ENCODE measurements at regions not wholly inside any gene's neighbourhood (a gene's known extent, or its start where the extent isn't known, plus 50 kb on each side); places are given as distances from the start of the nearest gene placed in this dataset.

DNA sequence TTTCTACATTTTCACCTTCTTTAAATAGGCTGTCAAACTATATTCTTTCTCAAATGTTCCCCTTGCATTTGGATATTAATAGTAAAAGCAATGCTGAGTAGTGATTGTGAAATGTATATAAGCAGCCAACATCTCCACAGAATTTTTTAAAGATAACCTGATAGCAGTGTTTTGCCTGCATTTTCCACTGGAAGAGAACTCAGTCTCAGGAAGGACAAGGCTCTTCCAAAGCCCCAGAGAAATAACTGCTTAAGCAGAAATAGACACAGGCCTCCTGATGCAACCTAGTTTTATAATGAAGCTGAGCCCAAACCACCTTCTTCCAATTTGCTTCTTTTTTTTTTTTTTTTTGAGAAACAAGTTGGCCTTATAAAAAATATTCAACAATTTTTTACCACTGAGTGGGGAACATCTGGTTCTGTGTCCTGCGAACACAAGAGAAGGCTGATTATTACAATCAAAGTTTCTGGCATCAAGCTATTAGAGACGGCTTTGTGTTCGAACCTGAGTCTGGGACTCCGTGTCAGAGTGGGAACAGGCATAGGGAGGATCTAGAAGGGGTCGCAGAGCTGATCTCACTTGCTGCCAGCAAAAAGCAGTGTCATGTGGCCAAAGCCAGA is 332.5 kb upstream of the TBL1XR1 start:
- no peak for DNase-seq (ENCODE audit: low read depth in 3 of 3)

DNA sequence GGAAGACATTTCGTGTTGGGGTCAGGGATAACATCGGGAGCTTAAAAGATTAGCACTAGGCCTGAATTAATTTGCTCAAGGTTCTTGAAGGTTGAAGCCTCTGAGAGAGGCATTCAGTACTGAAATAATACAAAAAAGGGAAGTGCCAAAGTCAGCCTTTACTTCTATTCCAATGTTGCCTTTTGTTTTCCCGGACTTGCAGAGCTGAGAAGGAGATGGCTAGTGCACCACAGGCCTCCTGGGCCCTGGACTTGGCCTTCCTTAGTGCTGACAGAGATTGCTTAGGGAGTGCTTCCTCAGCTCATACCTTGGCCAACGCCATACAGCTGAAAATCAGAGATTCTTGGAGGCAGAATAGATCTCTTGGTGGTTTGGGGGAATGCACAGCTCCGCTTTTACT is 333.6 kb upstream of the TBL1XR1 start:
- no peak for DNase-seq (ENCODE audit: low read depth in 3 of 3)

DNA sequence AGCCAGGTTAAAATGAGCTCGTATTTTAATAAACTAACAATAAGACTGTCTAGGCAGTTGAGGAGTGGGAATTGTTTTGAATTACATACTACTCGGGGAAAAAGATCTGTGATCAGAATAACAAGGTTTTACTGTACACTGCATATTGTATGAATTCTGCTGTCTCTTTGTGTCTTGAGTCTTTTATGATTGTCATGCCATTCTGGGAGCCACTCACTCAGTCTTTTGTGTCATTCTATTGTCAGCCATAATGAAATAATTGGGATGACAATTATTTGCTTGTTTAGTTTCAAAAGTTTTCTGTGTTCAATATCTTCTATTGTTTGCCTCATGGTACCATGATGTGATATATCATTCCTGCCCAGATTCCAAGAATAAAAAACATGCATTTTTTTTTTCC is 339.6 kb upstream of the TBL1XR1 start:
- no peak for DNase-seq (ENCODE audit: low read depth in 3 of 3)

DNA sequence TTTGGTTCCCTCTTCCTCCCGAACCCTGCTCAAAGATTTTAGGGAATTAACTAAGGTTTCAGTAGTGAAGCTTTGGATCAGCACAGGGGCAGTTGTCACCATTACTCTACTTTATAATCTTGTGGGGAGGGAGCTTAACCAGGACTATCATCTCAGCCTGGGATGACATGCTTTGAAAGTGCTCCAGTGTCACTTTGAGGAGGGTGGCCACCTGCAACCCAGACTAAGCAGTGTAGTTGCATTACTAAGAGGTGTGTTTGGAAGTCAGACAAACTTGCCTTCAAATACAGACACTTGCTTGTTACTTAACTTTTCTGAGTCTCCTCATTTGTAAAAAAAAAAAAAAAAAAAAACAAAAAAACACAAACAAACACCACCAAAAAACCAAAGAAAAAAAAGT is 340.3 kb upstream of the TBL1XR1 start:
- DNase-seq (ENCODE audit: low read depth in 3 of 3): no peak

DNA sequence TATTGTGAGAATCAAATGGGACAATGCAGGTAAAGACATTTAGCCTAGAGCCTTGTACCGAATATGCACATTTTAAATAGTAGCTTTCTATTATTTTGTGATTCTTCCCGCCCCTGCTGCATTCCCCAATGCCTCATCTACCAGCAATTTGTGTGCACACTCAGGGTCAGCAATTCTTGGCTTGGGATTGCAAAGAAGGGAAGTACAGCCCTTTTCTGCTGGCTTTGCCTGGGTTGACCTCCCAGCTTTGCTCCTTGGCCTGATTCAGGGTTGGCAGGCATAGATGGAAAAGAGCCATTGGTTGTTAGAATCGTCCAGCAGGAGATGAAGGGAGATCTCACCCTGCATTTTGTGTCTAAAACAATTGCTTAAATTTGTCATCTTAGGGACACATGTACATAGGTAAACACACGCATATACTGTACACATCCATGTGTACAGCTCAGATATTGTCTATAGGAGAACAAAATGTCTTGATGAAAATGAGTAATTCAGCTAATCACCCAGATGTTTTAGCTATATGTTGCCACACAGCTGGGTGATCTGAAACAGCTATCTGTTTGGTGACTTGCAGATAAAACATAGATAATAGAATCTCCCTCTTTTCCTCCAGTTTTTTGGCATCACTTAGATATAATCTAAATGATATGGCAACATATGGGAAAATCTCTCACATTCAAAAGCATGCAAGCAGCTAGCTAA is 340.9 kb upstream of the TBL1XR1 start:
- no peak for DNase-seq (ENCODE audit: low read depth in 3 of 3)

DNA sequence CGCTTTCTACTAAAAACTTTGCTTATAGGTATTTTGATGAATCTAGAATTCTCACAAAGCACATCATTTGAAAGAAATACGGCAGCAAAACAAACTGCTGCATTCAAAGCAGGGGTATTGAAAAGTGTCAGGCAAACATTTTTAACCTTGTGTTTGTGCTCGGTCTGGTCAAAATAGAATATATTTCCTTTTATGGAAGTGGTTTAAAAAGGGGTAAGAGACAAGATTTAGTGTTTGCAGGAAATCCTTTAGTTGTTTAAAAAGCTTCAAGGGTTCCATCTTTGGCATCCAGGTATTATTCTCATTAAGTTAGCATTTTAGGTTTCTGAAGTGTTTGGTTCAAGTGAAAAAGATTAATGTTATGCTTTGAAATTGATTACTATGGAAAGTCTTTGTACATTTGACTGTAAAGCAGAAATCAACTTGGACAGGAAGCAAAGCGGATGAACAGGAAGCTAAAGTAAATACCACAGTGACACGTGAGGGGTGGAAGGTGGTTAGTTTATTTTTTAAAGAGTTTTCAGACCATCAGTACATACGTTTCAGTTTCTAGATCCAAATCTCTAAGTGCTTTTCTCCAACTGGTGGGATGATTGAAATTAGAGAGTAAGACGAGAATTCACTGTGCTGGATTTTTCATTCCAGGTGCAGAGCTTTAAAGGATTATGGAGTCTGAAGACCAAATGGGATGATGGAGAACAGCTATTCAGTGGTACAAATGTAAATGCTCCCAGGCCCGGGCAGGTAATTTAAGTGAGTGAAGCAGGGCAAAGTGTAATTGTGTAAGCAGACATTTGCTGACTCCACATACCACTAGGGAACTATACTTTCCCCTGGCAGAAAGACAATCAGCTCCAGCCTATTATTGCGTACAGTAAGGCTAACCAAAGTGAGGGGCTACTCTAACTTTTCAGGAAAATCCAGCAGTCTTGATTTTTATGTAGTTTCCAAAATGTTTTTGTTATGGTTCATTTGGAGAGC is 341.8 kb upstream of the TBL1XR1 start:
- no peak for DNase-seq (ENCODE audit: low read depth in 3 of 3)

DNA sequence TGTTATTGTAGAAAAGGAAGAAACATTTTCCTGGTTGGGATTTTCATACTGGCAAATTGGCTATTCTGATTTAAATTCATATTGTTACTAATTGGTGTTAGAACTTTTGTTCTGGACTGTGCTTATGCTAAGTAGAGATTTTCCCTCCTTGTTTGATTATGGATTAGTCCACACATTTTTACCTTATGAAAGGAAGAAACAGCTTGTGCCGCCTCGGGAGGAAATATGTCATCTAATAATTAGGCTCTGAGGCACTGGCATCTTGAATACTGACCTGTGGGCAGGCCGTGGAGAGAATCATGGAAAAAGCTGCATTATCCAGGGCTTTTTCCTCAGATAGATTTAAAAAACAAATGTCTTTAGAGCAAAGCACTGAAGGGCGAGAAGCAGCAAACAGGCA is 344.3 kb upstream of the TBL1XR1 start:
- no peak for DNase-seq (ENCODE audit: low read depth in 3 of 3)

DNA sequence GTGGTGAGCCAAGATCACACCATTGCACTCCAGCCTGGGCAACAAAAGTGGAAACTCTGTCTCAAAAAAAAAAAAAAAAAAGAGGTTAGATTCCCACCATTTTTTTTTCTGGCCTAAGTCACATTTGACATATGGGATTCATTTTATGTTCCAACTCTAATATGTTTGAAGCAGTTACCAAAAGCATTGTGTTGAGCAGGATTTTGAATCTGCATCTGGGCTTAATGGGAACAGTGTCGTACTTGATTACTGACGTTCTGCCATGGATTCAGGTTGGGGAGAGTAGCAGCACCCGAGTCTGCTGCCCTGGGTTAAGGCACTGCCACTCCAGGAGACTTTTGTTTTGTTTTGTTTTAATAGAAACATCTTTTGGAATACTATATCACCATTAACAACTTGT is 348.7 kb upstream of the TBL1XR1 start:
- DNase-seq (ENCODE audit: low read depth in 3 of 3): no peak

DNA sequence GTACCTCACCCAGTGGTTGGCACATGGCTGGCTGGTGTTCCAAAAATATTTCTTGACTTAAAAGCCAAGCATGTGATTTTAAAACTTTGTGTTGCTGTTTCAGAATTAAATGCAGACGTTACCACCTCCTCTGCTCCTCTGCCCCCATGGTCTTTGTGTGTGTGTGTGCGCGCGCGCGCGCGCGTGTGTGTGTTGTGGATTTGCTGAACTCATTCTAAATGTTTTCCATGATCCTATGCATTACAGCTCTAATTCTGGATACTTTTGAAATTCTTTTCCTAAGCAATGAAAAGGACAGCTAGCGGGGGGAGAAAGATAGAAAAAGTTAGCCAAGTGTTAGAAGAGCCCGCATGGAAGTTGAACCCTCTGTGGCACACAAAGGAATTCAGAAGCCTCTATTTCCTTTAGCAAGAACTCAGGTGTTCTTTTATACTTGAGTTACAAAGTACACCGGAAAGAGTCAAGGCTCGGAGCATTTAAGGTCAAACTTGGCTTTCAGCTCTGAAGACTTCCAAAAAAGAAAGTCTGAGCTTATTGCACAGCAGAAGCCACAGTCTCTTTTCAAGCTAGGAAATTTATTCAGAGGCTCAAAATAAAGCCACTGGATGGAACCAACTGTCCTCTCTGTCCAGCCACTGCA is 350.5 kb upstream of the TBL1XR1 start:
- DNase-seq (ENCODE audit: low read depth in 3 of 3): no peak

DNA sequence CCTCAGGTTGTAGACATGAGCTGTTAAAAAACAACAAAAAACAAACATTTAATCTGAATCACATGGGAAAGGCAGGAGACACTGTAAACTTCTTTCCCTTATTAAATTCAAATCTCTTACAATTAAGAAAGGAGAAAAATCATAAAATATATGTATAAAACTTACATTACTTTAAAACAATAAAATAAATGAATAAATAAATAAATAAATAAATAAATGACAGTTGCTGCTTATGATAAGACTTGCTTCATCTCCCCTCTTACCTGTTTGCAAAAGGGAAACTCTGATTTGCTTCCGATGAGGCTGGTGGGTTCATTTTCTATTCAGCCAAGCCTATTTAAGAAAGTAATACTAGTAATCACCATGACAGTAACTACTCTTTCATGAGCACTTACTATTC is 353.4 kb upstream of the TBL1XR1 start:
- no peak for DNase-seq (ENCODE audit: low read depth in 3 of 3)

DNA sequence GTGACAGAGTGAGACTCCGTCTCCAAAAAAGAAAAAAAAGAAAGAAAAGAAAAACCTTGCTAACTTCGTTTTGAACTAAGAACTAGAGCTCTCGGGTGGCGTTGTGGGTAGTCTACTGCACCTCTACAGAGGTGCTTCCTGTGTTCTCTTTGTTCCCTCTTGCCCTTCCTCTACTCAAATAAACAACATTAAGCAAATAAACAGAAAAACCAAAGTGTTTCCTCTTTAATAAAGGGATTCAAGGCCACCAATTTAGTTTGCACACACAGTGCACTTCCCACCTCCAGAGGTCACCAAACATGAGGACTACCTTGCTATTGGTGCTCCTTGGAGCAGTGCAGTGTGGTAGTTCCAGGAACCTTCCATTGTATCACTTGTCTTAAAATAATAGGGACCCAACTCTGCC is 354.2 kb upstream of the TBL1XR1 start:
- DNase-seq (ENCODE audit: low read depth in 3 of 3): no peak

DNA sequence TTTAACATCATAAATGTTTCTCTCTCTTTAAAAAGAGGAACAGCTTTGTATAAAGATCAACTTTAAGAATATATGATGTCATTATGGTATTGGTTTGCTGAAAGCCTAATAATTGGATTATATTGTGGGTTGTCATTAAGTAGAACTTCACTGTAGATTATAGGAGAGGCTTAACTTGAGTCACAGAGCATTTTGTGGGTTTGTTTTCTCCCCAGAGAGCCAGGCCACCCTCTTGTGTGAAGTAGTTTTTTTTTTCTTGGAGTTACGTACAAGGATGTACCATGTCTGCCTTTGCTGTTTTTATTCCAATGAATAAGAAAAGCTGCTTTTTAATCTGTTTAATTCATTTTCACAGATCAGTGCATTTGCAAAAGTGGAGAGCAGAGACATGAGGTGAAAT is 354.8 kb upstream of the TBL1XR1 start:
- DNase-seq (ENCODE audit: low read depth in 3 of 3): no peak

DNA sequence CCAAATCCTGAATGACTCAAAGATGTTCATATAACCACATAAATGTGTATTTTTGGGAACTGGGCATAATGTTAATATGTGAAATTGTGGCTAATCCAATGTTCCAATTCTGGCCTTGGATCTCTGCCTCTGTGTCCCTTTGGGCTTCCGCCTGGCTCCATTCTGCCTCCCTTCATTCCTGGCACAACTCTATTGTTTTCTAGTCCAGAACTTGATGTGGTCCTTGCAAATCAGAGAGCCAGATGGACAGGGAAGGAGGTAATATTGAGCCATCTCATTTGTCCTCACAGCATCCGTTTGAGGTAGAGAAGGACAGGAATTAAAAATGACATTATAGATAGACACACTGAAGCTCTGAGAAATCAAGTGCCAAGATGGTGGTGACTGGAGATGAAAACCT is 355.7 kb upstream of the TBL1XR1 start:
- no peak for DNase-seq (ENCODE audit: low read depth in 3 of 3)

DNA sequence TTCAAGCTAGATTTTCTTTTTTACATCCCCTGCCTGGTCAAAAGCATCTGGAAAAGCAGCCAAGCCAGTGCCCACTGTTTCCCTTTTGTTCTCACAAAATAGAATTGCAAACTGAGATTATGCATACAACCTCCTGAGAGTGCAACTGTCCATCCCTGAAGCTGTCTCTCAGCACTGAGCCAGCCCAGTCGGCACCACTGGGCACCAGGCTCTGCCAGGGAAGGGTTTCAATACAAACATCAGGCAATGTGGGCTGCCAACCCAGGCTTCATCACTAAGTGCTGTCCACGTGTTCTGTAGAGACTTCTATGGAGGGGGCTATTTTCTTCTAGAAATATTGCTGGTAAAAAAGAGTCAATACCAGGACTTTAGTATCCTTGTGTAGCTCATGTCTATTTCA is 356.3 kb upstream of the TBL1XR1 start:
- DNase-seq (ENCODE audit: low read depth in 3 of 3): no peak

DNA sequence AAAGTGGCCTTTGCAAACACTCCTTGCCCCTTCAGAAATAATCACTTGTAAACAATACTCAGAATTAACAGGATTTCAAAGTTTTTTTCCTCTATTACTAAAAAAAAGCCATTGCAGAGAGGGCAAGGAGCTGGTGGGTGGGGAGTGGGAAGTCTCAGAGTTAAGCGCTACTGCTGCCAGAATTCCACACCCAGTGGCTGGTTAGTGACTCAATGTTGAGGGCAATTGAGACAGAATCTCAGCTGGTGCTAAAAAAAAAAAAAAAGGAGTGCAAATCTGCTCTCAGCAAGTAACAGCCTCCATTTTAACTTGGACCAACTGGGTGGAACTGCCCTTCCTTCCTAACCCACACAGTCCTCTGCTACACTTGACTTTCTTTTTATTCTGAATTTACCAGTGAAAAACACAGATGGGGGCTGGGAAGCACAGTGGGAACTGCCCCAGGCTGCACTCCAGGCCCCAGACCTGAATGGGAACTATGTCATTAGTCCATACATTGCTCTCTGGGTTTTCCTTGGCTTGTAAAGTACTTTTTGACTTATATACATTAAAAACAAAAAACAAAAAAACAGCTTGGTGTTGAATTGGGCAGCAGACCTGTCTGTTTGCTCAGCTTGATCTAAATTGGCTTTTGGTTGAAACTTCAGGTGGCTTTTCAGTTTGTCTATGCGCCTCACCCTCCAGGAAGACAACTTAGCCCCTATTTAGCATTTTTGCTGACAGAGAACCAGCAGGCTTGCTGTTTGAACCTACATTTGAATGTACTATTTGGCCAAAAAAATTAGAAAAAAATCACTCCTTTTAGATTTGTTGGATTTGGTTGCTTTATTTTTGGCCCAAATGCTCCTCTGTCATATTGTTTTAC is 357.8 kb upstream of the TBL1XR1 start:
- DNase-seq (ENCODE audit: low read depth in 3 of 3): no peak

DNA sequence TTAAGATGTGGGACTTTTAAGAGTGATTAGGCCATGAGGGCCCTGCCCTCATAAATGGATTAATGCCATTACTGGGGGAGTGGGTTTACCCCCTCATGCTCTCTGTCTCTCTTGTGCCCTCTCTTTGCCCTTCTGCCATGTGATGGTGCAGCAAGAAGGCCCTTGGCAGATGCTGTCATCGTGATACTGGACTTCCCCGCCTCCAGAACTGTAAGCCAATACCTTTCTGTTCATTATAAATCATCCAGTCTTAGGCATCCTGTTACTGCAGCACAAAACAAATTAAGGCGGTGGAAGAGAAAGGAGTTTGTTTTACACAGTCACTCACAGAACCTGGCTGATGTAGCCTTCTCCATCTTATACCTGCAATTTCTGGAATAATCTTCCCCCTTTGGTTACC is 360.3 kb upstream of the TBL1XR1 start:
- no peak for DNase-seq (ENCODE audit: low read depth in 3 of 3)

DNA sequence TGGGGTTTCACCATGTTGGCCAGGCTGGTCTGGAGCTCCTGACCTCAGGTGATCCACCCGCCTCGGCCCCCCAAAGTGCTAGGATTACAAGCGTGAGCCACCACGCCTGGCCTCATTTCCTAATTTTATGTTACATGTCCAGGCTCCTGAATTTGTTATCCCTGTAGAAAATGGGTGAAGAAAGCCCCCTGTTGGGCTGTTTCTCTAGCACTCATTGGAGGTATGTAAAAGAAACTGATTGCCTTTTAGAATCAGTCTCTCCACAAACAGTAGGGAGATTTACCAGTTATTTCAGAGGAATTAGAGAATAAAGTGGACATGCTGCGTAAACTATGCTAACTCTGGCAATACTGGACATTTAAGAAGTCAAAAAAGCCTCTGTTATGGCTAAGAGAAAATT is 364.1 kb upstream of the TBL1XR1 start:
- DNase-seq (ENCODE audit: low read depth in 3 of 3): no peak

DNA sequence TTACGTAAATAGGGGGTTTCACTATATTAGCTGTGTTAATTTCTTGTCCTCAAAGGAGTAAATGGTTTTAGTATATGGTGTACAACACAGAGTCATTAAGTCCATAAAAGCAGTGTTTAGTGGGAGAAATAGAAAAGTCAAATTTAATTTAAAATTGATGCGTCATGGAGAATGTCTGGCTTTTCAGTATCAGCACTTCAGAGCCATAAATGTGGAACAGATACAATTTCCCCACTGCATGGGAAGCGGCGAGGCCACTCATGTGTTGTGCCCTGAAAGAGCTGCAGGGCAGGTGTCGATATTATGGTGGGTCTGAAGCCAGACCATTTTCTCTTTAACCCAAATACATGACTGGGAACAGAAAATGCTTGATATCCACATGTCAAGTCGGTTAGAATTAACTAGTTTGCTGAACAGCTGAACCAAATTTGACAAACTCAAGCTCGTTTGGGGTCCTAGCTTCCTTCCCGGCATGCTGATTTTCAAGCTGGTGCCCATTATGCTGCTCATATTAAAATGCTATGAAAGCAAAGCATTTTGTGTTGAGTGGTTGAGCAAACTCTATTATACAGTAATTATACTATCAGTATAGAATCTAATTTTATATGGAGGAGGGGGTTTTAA is 364.6 kb upstream of the TBL1XR1 start:
- no peak for DNase-seq (ENCODE audit: low read depth in 3 of 3)

DNA sequence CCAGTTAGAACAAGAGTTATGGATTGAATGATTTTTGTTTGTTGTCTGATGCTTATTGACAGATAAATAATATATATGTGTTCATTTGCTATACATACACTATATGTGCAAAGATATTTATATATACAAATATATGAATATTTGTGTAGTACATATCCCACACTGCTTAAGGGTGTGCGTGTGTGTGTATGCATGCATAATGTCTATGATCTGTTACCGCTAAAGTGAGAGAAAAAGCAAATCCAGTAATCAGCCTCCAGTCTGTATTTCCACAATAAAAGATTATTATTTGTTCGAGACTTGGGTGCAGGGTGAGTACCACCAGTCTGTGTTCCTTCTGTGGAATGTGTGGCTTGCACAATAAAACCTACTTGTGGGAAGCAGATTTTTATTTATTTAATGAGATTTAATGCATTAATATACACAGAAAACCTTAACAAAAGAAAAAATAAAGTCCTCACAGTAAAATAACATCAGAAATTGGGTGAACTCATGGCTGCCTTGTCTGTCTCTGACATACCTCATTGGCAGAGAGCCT is 366.0 kb upstream of the TBL1XR1 start:
- no peak for DNase-seq (ENCODE audit: low read depth in 3 of 3)

DNA sequence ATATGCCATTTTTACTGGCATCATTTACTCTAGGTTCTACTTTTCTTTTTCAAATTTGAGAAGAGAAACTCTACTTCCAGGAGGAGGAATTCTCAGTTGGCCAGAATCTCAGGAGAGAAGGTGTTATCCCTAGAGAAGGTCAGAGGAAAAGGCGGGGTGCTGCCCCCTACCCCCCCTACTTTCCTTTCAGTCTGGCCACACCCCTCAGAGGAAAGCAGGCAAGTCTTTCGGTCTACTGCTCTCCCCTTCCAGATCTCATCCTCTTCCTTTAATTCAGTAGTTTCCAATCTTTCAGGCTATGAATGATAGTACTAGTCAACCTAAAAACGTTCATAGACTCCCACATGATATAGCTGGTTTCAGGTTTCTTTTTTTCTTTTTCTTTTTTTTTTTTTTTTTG is 366.5 kb upstream of the TBL1XR1 start:
- no peak for DNase-seq (ENCODE audit: low read depth in 3 of 3)

DNA sequence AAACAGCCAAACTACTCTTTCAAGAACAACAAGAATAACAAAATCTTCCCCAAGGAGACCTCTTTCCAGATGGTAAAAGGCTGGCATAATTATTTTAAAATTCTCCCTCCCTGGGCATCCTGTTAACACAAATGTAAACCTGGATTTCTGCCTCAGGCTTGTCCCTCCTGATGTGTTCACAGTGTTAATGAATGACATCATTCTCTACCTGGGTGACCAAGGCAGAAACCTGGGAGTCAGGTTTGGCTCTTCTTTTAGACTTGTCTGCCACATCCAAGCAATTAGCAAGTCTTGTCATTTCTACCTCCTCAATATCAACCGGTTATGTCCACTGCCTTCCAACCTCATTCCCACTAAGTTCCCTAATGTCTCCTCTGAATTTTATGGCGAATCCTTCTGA is 368.7 kb upstream of the TBL1XR1 start:
- no peak for DNase-seq (ENCODE audit: low read depth in 3 of 3)
